Activated naive CD4-positive, alpha-beta T cell treated with Interleukin-2 at 50 U/mL for 16 hours (primary cell): ENCODE measurements at regions not wholly inside any gene's neighbourhood (a gene's known extent, or its start where the extent isn't known, plus 50 kb on each side); places are given as distances from the start of the nearest gene placed in this dataset.
"Not testable (repeated sequence)": the region's sequence is repeated elsewhere in the genome, so short reads cannot be mapped to it uniquely, and the experiment has no call there.

Experiments used
- DNase-seq: peaks from one replicate; pipeline ENCODE4 v3.0.0-alpha.2; 2020

- DNase-seq: no peak
Observed at GRCh38 chr3:150357923-150358607, 50.0 kb upstream of the TSC22D2 start.

- no peak for DNase-seq
Observed at GRCh38 chr3:150357140-150357539, 51.0 kb upstream of the TSC22D2 start.

GRCh38 chr3:150355574-150355973 lies 52.5 kb upstream of the TSC22D2 start:
- DNase-seq: no peak

- no peak for DNase-seq
Observed at GRCh38 chr3:150352931-150353330, 55.2 kb upstream of the TSC22D2 start.

- DNase-seq: no peak
Observed at GRCh38 chr3:150351398-150351797, 56.7 kb upstream of the TSC22D2 start.

GRCh38 chr3:150349314-150350097 lies 58.6 kb upstream of the TSC22D2 start:
- no peak for DNase-seq

- DNase-seq: no peak
Observed at GRCh38 chr3:150348500-150348899, 59.6 kb upstream of the TSC22D2 start.

- DNase-seq: no peak
Observed at GRCh38 chr3:150346981-150347863, 60.9 kb upstream of the TSC22D2 start.

- no peak for DNase-seq
Observed at GRCh38 chr3:150346266-150346665, 61.8 kb upstream of the TSC22D2 start.

GRCh38 chr3:150345021-150345538 lies 63.0 kb upstream of the TSC22D2 start:
- DNase-seq: no peak

GRCh38 chr3:150344079-150344759 lies 63.9 kb upstream of the TSC22D2 start:
- DNase-seq: no peak

- DNase-seq: no peak
Observed at GRCh38 chr3:150342896-150343467, 65.1 kb upstream of the TSC22D2 start.

- DNase-seq: no peak
Observed at GRCh38 chr3:150341891-150342290, 66.2 kb upstream of the TSC22D2 start.

GRCh38 chr3:150336363-150336762 lies 71.7 kb upstream of the TSC22D2 start:
- not testable (repeated sequence) for DNase-seq

GRCh38 chr3:150335631-150336030 lies 72.5 kb upstream of the TSC22D2 start:
- no peak for DNase-seq

GRCh38 chr3:150334974-150335373 lies 73.1 kb upstream of the TSC22D2 start:
- no peak for DNase-seq

- DNase-seq: no peak
Observed at GRCh38 chr3:150333477-150333876, 74.6 kb upstream of the TSC22D2 start.

- no peak for DNase-seq
Observed at GRCh38 chr3:150331978-150332568, 76.0 kb upstream of the TSC22D2 start.

- no peak for DNase-seq
Observed at GRCh38 chr3:150330872-150331271, 77.2 kb upstream of the TSC22D2 start.

GRCh38 chr3:150330174-150330573 lies 77.9 kb upstream of the TSC22D2 start:
- DNase-seq: no peak

GRCh38 chr3:150329408-150329807 lies 78.7 kb upstream of the TSC22D2 start:
- DNase-seq: no peak

- DNase-seq: no peak
Observed at GRCh38 chr3:150328654-150329040, 79.5 kb upstream of the TSC22D2 start.
